Activated CD4-positive, alpha-beta T cell treated with anti-CD3 and anti-CD28 coated beads, Interleukin-2, amount 50 U/mL, for 16 hours (primary cell): ENCODE measurements at regions not wholly inside any gene's neighbourhood (a gene's known extent, or its start where the extent isn't known, plus 50 kb on each side); places are given as distances from the start of the nearest gene placed in this dataset.
A peak's percentile ranks its signal among the peaks of the same experiment; 100 is the strongest.

Experiments used
- DNase-seq: peaks from one replicate; pipeline ENCODE4 v3.0.0-alpha.2; 2020

GRCh38 chr3:148238421-148238821 is 459.3 kb upstream of the AGTR1 start:
- peak; percentile 6 for DNase-seq

DNA sequence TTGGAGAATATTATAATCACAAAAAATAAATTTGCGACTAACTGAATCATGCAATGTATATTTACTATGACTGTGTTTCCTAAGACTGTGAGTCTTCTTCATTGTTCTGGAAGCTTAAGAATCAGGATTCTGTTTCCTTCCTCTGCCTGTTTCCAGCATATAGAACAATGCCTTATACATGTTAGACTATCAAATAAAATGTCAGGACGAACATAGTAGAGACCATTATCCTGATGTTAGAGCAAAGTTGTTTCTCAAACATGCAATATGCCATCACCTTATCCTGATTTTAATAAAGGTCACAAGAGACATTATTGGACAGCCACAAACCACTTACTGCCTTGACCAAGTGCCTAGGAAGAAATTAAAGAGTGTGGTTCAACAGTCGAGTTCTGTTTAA is 457.4 kb upstream of the AGTR1 start:
- no peak for DNase-seq

- no peak for DNase-seq
Observed at GRCh38 chr3:148243609-148244008, 454.1 kb upstream of the AGTR1 start.

- no peak for DNase-seq
Observed at GRCh38 chr3:148246291-148246923, 451.3 kb upstream of the AGTR1 start.

- no peak for DNase-seq
Observed at GRCh38 chr3:148253713-148254112, 444.0 kb upstream of the AGTR1 start.

DNA sequence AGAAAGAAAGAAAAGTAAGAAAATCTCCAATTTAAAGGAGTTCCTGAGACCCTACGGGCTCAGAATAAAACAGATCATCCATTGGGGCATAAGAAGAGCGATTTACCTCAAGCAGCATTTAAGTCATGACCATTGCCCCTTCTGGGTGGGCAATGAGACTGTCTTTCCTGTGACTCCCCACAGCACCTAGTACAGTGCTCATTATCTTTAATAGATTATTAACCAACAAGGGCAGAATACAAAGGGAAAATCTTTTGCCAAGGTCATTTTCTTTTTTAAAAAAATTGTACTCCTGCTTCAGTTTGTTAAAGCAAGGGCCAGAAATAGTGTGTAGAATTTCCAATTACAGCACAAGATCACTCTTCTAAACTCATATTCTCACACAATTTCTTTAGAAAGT is 443.3 kb upstream of the AGTR1 start:
- no peak for DNase-seq

DNA sequence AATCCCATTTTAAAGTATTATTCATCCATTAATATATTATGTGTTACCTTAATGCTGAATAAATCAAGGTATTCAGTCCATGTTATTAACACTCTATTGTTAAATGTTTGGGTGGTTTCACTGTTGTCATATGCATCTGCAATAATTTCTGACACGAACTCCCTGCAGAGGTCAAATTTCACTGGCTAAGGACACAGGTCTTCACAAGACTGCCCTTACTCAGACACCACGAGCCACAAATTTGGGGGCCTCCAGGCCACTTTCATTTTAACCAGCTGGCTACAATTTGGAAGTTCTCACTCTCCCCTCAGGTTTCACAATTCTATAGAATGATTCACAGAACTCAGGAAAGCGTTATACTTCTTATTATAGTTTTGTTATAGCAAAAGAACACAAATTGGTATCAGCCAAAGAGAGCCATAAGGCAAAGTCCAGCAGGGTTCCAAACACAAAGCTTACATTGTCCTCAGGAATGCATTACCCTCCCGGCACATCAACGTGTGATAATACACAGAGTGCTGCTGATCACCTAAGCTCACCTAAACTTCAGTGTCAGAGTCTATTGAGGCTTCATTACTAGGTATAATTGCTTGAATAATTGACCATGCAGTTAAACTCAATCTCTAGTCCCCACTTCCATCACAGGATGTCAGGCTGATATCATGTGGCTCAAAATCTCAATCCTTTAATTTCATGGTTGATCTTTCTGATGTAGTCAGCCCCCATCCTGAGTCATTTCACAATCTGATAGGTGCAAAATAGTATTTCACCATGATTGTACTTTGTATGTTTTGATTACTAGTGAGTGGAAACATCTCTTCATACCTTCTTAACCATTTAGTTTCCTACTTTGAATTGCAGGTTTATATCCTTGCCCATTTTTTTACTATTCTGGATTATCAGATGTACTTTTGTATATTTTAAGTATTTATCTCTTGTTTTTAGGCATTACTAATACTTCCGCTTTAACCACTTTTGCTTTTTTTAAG is 441.4 kb upstream of the AGTR1 start:
- DNase-seq, result no peak

DNA sequence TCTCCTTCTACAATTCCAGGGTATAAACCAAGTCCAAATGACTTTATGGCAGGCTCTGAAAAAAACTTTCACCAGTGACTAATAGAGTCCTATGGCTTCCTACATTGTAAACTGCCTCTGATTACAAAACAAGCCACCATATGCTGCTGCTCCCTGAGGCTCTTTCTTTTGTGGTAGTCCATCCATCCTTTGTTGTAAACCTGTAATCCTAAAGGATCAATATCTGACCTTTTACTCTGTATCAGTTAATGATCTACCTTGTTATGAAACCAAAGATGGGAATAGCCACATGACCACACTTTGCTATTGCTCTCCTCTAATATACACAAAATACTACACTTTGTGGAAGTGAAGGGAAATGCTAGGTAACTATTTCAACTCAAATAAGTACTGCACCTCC is 434.7 kb upstream of the AGTR1 start:
- DNase-seq, result no peak

DNA sequence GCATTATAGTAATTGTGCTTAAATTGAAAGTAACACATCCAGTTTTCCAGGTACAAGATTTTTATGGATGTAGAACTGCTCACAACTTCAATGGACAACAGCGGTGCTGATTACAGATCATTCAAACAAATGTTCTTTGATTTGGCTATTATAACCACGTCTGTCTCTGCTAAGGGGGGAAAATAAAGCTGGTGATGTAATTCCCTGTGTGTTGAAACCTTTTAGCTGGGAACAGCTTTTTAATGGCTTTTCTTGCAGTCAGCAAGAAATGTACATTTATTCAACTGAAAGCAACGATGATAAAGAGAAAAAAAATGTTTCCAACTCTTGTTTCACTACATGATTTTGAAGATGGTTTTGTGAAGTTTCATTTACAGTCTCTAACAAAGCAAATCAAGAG is 431.9 kb upstream of the AGTR1 start:
- DNase-seq, result no peak

- DNase-seq, result no peak
Observed at GRCh38 chr3:148266341-148266740, 431.4 kb upstream of the AGTR1 start.

DNA sequence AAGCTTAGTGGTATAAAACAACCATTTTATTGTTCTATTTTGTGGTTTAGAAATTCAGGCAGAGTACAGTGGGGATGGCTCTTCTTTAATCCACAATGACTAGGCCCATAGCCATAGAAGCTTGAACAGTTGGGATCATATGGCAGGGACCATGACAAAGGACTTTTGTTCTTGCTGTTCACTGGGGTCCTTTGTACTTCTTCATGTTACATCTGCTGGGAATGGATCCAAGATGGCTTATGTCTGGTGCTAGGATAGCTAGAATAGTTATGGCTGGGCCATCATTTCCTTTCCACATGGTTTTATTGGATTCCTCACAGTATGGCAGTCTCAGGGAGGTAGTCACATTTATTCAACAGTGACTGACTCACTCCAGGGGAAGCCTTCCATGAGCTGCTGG is 427.9 kb upstream of the AGTR1 start:
- no peak for DNase-seq

- DNase-seq, result no peak
Observed at GRCh38 chr3:148280623-148281242, 417.0 kb upstream of the AGTR1 start.

DNA sequence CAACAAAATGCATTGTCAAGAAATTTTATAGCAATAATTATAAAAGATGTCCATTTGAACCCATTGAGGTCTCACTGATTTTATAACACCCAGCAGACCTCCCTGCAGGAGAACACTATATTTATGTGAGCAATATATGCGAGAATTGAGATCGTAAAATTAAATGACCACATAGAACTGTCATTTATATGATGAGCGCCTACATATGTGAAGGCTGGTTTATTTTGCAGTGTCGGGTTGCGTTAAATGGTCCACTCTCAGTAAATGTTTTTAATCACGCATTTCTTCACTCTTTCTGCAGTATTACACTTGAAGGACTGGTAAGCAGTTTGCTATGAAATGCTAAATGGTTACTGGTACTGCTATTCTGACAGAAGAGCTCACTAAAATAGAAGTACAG is 408.5 kb upstream of the AGTR1 start:
- DNase-seq, result no peak

- DNase-seq, result no peak
Observed at GRCh38 chr3:148297013-148297412, 400.7 kb upstream of the AGTR1 start.

GRCh38 chr3:148307443-148307843 is 390.3 kb upstream of the AGTR1 start:
- no peak for DNase-seq

DNA sequence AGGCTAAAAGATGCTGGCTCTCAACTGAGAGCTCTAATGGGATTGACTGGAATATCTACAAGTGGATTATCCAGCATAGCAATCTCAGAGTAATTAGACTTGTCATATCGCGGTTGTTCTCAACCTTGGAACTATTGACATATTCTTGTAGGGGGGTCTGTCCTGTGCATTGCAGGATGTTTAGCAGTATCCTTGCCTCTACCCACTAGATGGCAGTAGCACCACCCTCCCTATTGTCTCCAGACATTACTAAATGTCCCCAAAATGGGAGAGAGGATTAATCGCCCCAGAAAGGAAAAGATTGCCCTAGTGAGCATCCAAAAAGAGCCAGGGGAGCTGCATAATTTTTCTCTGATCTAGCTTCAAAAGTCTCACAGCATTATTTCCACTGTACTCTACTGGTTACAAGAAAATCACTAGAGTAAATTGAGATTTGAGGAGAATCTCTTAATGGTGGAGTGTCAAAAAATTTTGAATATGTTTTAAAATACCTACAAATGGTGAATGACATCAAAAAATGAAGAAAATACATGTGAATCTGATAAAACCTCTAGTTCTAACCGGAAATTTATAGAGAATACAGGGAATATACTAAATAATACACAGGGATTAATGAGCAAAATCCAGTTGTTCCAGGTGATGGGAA is 388.2 kb upstream of the AGTR1 start:
- DNase-seq, result peak; percentile 50

- DNase-seq, result no peak
Observed at GRCh38 chr3:148315756-148316155, 381.9 kb upstream of the AGTR1 start.

DNA sequence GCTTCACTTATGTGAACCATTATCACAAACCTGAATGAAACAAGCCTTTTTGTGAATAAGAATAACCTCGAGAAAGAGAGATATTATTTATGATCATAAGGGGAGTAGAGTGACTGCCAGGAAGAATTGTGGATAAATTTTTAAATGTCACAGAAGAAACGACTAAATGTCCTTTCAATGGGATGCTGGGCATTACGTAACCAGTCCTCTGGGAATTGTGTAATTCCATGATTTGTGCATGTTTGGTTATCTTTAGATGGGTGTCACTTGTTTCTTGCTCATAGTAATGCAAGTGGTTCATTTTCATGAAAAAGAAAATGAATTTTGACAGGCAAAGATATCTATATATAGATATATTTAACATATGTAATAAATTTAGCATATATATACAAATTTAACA is 379.5 kb upstream of the AGTR1 start:
- no peak for DNase-seq

DNA sequence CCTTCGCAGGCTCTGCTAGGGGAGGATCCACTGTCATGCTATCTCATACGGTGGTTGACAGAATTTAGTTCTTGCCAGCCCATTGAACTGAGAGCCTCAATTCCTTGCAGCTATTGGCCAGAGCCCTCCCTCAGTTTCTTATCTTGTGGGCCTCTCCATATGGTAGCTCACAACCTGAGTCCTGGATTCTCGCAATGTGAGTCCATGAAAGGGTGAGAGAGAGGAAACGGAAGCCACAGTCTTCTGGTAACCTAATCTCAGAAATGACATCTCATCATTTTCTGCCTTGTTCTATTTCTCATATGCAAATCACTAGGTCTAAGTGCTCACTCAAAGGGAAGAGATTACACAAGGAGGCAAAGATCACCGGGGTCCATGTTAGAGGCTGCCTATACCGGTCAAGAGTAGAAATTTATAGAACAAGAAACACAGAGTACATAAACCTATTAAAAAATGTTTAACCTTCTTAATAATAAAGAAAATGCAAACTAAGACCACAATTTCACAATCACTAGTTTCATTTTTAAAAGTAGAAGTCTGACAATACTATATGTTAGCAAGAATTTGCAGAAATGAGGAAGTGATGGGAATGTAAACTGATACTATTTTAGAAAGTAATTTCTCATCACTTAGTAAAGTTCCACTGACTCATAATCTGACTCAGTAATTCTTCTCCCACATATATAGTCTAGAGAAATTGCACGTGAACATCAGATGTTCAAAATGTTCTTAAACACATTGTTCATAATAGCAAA is 378.4 kb upstream of the AGTR1 start:
- DNase-seq, result peak; percentile 74

DNA sequence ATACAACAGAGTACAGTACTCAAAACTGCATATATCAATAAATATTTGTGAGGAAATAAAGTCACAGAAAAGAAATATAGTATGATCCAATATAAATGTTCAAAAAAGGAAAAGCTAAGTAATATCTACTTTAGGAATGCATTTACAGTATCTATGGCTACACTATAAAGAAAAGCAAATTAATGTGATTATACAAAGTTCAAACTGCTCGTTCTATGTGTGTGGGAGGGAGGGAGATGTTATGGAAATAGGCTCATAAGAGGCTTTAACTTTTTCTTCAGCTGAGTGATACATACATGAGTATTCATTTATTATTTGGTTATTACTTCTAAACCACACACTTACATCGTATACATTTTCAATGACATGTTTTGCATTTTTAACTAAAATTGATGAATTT is 377.7 kb upstream of the AGTR1 start:
- no peak for DNase-seq

DNA sequence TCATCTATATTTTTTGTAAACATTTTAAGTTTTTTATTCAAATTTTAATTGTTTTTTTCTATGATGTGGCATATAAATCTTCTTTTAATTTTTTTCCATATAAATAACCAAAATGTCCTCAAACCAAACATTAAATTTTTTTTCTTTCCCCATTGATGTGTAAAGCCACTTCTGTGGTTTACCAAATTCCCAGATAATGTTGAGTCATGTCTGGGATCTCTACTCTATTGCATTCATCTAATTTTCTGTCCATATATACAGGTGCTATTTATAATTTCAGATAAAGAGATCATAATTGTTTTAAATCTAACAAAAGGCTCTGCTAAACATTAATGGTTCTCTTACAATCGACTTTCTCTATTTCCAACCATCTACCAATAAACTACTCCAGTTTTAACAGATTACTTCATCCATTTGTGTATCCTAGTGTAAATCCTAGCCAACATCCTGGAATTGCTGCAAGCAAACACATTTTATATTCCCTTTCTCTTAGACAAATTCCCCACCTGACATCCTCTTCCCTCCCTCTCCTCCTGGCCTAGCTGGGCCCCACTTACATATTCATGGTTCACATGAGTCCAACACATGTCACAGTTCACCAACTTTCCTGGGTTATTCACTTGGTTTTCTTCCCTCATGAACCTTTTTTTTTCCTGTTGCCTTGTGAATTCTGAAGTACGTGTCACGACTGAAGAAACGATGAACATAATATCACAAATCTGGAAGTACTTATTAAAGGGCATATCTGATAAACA is 368.0 kb upstream of the AGTR1 start:
- no peak for DNase-seq

DNA sequence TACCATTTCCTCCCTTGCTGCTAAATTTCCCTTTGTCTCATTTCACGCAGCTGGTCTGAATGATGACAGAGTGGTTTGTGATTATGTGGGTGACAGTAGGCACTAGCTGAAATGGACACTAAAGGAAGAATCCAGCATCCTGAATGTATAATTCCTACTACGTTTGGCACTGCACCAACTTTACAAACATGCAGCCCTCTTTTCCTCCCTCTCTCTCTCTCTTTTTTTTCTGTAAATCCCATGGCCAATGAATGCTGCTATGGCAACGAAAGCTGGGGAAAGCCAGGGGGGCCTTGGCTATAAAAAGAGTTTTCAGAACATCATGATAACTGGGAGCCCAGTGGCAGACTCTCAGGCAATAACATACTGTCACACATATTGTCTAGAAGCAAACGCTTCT is 367.2 kb upstream of the AGTR1 start:
- DNase-seq, result no peak
